A549 (cell line): ENCODE measurements at regions not wholly inside any gene's neighbourhood (a gene's known extent, or its start where the extent isn't known, plus 50 kb on each side); places are given as distances from the start of the nearest gene placed in this dataset.

Experiments
- ATAC-seq, 2 experiments: fragments of 200-7000 bp in 1 of 2; fragments of >200 bp in 1 of 2; cut with Nextera tagmentation in 1 of 2; cut with Tn5 transposase in 1 of 2; 3 replicates each; pipeline versions ENCODE4 v1.8.0 to v1.9.1; 2018 to 2020; ENCODE audit warnings: mild to moderate bottlenecking in 1 of 2, moderate library complexity in 1 of 2
- CTCF ChIA-PET: fragments of 300-600 bp; sonication (Branson Sonifier 250); formaldehyde crosslinking; extraction: SDS; loops from one replicate; lab custom pipeline; 2021; ENCODE audit warnings: antibody characterized with exemption, inconsistent platforms; lab: Yijun Ruan, JAX
- POLR2A ChIA-PET: fragments of 350-600 bp; formaldehyde crosslinking; extraction: SDS; loops from one replicate; lab custom pipeline; 2021; ENCODE audit warnings: antibody characterized with exemption, inconsistent platforms; lab: Yijun Ruan, JAX
- DNase-seq, 2 experiments: peaks; one replicate each; pipeline versions ENCODE4 v3.0.0 to v3.0.0-alpha.2; 2011 to 2016; ENCODE audit warnings: low read depth in 1 of 2, low spot score in 1 of 2
- FAIRE-seq: peaks from 2 replicates; lab custom pipeline; 2011; peaks lifted over from hg19 to GRCh38; lab: Jason Lieb, UNC
- H3K27ac ChIP-seq, 2 experiments: fragments of >200 bp; sonication (Bioruptor Twin); formaldehyde crosslinking; 3 replicates each; pipeline ENCODE4 v1.5.1; 2016 to 2017
- H3K4me1 ChIP-seq: fragments of >200 bp; sonication (Bioruptor Twin); formaldehyde crosslinking; 3 replicates; pipeline ENCODE4 v1.6.1; 2016
- H3K4me2 ChIP-seq: fragments of >200 bp; sonication (Bioruptor Twin); formaldehyde crosslinking; 3 replicates; pipeline ENCODE4 v1.6.1; 2016
- H3K4me3 ChIP-seq: fragments of >200 bp; sonication (Bioruptor Twin); formaldehyde crosslinking; 3 replicates; pipeline ENCODE4 v1.5.1; 2016
- H3K9me3 ChIP-seq: fragments of >200 bp; sonication (Bioruptor Twin); formaldehyde crosslinking; 3 replicates; pipeline ENCODE4 v1.6.1; 2016
- BHLHE40 ChIP-seq: IDR thresholded peaks from 2 replicates; pipeline ENCODE4 v1.6.1; 2012; ENCODE audit warnings: low read depth, low read length, inconsistent platforms
- CEBPB ChIP-seq, 2 experiments: fragments of >200 bp in 1 of 2; sonication (Bioruptor Twin) in 1 of 2; formaldehyde crosslinking in 1 of 2; IDR thresholded peaks; 2 replicates each; pipeline ENCODE4 v1.6.1; 2012 to 2016
- CHD2 ChIP-seq: fragments of 150-350 bp; IDR thresholded peaks from 2 replicates; pipeline ENCODE4 v1.6.1; 2014; ENCODE audit warnings: low read length; ENCODE audit not compliant: partially characterized antibody
- EHMT2 ChIP-seq: fragments of 200-600 bp; sonication (generic); IDR thresholded peaks from 2 replicates; pipeline ENCODE4 v1.6.1; 2016; ENCODE audit warnings: antibody characterized with exemption, low read depth, mild to moderate bottlenecking, moderate library complexity
- EP300 ChIP-seq, 2 experiments: fragments of >200 bp; sonication (Bioruptor Twin); formaldehyde crosslinking; IDR thresholded peaks; 2 replicates in 1 of 2; 3 replicates in 1 of 2; pipeline ENCODE4 v1.6.1; 2016 to 2017
- ESRRA ChIP-seq: fragments of 150-350 bp; IDR thresholded peaks from 2 replicates; pipeline ENCODE4 v1.6.1; 2014; ENCODE audit warnings: mild to moderate bottlenecking, low read length, borderline replicate concordance
- FOSB ChIP-seq: fragments of 250-450 bp; sonication (Bioruptor Pico); IDR thresholded peaks from 2 replicates; pipeline ENCODE4 v1.5.0; 2020; ENCODE audit warnings: mild to moderate bottlenecking, moderate library complexity
- FOXS1 ChIP-seq: fragments of 250-450 bp; sonication (Bioruptor Pico); IDR thresholded peaks from 2 replicates; pipeline ENCODE4 v1.5.0; 2020; ENCODE audit warnings: mild to moderate bottlenecking, moderate library complexity
- GATA3 ChIP-seq: IDR thresholded peaks from 2 replicates; pipeline ENCODE4 v1.6.1; 2012; ENCODE audit warnings: borderline replicate concordance
- HOXB13 ChIP-seq: fragments of 250-450 bp; sonication (Bioruptor Pico); IDR thresholded peaks from 2 replicates; pipeline ENCODE4 v1.5.0; 2020; ENCODE audit warnings: low read depth, mild to moderate bottlenecking, moderate library complexity
- KDM1A ChIP-seq: fragments of 200-600 bp; sonication (generic); IDR thresholded peaks from 2 replicates; pipeline ENCODE4 v1.6.1; 2016; ENCODE audit warnings: low read depth, mild to moderate bottlenecking
- MAZ ChIP-seq: fragments of 150-350 bp; IDR thresholded peaks from 2 replicates; pipeline ENCODE4 v1.6.1; 2014; ENCODE audit warnings: antibody characterized with exemption, low read depth, low read length, borderline replicate concordance
- MYC ChIP-seq: IDR thresholded peaks from 2 replicates; pipeline ENCODE4 v1.6.1; 2012; ENCODE audit warnings: mild to moderate bottlenecking, inconsistent platforms, low read length, improper control_type of control experiment, borderline replicate concordance
- NFE2L2 ChIP-seq: fragments of 150-350 bp; conservative IDR thresholded peaks from 2 replicates; pipeline ENCODE4 v1.6.1; 2014; ENCODE audit warnings: low read length
- PHF8 ChIP-seq: fragments of 200-600 bp; sonication (generic); IDR thresholded peaks from 2 replicates; pipeline ENCODE4 v1.6.1; 2016; ENCODE audit warnings: low read depth, mild to moderate bottlenecking, antibody characterized with exemption, moderate library complexity, borderline replicate concordance
- POLR2A ChIP-seq: IDR thresholded peaks from 2 replicates; pipeline ENCODE4 v1.6.1; 2012; ENCODE audit warnings: mild to moderate bottlenecking, low read length
- RAD21 ChIP-seq, 2 experiments: fragments of >200 bp in 1 of 2; sonication (Bioruptor Twin) in 1 of 2; formaldehyde crosslinking in 1 of 2; IDR thresholded peaks in 1 of 2; conservative IDR thresholded peaks in 1 of 2; 2 replicates in 1 of 2; 3 replicates in 1 of 2; pipeline ENCODE4 v1.6.1; 2012 to 2018; ENCODE audit warnings: inconsistent platforms in 1 of 2
- RCOR1 ChIP-seq: fragments of 150-350 bp; IDR thresholded peaks from 2 replicates; pipeline ENCODE4 v1.6.1; 2014; ENCODE audit warnings: antibody characterized with exemption, low read length, low read depth
- RFX5 ChIP-seq: fragments of 450-650 bp; IDR thresholded peaks from 2 replicates; pipeline ENCODE4 v1.7.1; 2014; ENCODE audit warnings: antibody characterized with exemption, mild to moderate bottlenecking, moderate library complexity
- RNF2 ChIP-seq: fragments of 200-600 bp; sonication (generic); IDR thresholded peaks from 2 replicates; pipeline ENCODE4 v1.6.1; 2016; ENCODE audit warnings: low read depth, mild to moderate bottlenecking, antibody characterized with exemption, moderate library complexity, borderline replicate concordance
- TFCP2L1 ChIP-seq: fragments of 250-450 bp; sonication (Bioruptor Pico); IDR thresholded peaks from 2 replicates; pipeline ENCODE4 v1.5.0; 2021; ENCODE audit warnings: mild to moderate bottlenecking
- TP53 ChIP-seq: fragments of 250-450 bp; sonication (Bioruptor Pico); IDR thresholded peaks from 2 replicates; pipeline ENCODE4 v1.5.0; 2021; ENCODE audit warnings: mild to moderate bottlenecking, moderate library complexity
- ZC3H11A ChIP-seq: fragments of 450-650 bp; IDR thresholded peaks from 2 replicates; pipeline ENCODE4 v1.6.1; 2014; ENCODE audit warnings: antibody characterized with exemption, mild to moderate bottlenecking
- ZNF302 ChIP-seq: fragments of 250-450 bp; sonication (Bioruptor Pico); IDR thresholded peaks from 2 replicates; pipeline ENCODE4 v1.9.0; 2021; ENCODE audit warnings: inconsistent platforms, mild to moderate bottlenecking, moderate library complexity
- WGBS: methylation state at CpG from one replicate; pipeline ENCODE4 v1.1.6; 2017; ENCODE audit errors: missing lambda C conversion rate; 5-methylcytosine and 5-hydroxymethylcytosine counted together
- TF ChIP-seq, protein P1 (sequence below): fragments of >200 bp; sonication (Bioruptor Twin); formaldehyde crosslinking; IDR thresholded peaks from 2 replicates; pipeline ENCODE4 v1.6.1; 2016
- TF ChIP-seq, protein P2 (sequence below): fragments of 250-450 bp; sonication (Bioruptor Pico); IDR thresholded peaks from 2 replicates; pipeline ENCODE4 v1.5.0; 2021; ENCODE audit warnings: mild to moderate bottlenecking, moderate library complexity, borderline replicate concordance
- TF ChIP-seq, protein P3 (sequence below): IDR thresholded peaks from 2 replicates; pipeline ENCODE4 v1.6.1; 2012
- TF ChIP-seq, protein P4 (sequence below): IDR thresholded peaks from 2 replicates; pipeline ENCODE4 v1.6.1; 2012; ENCODE audit warnings: low read depth, borderline replicate concordance
- TF ChIP-seq, protein P5 (sequence below): fragments of >200 bp; sonication (Bioruptor Twin); formaldehyde crosslinking; IDR thresholded peaks from 3 replicates; pipeline ENCODE4 v1.5.1; 2016

DNA sequence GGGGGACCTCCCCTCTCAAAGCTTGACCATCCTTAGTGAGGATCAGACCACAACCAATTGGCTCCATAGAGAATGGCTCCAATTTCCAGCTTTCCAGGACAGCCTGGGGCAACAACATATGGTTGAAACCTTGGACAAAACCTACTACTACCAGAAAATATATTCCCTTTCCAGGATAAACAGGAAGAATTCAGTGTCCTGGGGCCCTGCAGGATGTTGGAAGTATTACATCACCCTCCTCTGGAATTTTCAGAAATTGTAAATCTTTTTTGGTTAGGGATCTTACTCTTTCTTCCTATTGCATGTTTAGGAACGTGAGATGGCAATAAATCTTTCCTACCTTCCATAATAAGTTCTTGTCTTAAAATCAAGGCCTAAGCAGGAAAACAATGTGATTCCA is 158.9 kb upstream of the MEIS1 start:
- POLR2A ChIA-PET = no interaction called here
- no peak overlapping the region for H3K4me2 ChIP-seq
- no peak overlapping the region for H3K4me3 ChIP-seq
- no peak for DNase-seq
- WGBS = 0% methylated on average over 1 of the region's 1 CpG
- ATAC-seq = no peak
- TF ChIP-seq FOSB (CRISPR knock-in tag) = no peak
- TF ChIP-seq TFCP2L1 (CRISPR knock-in tag) = no peak
- no peak for TF ChIP-seq PHF8
- TF ChIP-seq POLR2A = no peak
- TF ChIP-seq, protein P1, sequence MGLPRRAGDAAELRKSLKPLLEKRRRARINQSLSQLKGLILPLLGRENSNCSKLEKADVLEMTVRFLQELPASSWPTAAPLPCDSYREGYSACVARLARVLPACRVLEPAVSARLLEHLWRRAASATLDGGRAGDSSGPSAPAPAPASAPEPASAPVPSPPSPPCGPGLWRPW = no peak
- TF ChIP-seq, protein P2, sequence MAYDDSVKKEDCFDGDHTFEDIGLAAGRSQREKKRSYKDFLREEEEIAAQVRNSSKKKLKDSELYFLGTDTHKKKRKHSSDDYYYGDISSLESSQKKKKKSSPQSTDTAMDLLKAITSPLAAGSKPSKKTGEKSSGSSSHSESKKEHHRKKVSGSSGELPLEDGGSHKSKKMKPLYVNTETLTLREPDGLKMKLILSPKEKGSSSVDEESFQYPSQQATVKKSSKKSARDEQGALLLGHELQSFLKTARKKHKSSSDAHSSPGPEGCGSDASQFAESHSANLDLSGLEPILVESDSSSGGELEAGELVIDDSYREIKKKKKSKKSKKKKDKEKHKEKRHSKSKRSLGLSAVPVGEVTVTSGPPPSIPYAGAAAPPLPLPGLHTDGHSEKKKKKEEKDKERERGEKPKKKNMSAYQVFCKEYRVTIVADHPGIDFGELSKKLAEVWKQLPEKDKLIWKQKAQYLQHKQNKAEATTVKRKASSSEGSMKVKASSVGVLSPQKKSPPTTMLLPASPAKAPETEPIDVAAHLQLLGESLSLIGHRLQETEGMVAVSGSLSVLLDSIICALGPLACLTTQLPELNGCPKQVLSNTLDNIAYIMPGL (CRISPR knock-in tag) = no peak
- no peak for TF ChIP-seq FOXS1 (CRISPR knock-in tag)
- TF ChIP-seq MAZ = no peak
- TF ChIP-seq, protein P3, sequence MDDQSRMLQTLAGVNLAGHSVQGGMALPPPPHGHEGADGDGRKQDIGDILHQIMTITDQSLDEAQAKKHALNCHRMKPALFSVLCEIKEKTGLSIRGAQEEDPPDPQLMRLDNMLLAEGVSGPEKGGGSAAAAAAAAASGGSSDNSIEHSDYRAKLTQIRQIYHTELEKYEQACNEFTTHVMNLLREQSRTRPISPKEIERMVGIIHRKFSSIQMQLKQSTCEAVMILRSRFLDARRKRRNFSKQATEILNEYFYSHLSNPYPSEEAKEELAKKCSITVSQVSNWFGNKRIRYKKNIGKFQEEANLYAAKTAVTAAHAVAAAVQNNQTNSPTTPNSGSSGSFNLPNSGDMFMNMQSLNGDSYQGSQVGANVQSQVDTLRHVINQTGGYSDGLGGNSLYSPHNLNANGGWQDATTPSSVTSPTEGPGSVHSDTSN = no peak
- TF ChIP-seq, all 56 proteins: peak for 0
- CTCF ChIA-PET = no interaction called here
- H3K27ac ChIP-seq = no peak overlapping the region
- H3K9me3 ChIP-seq = no peaks in the 10 kb centered on the region
- no peaks in the 10 kb centered on the region for H3K4me1 ChIP-seq
- no peak for FAIRE-seq

DNA sequence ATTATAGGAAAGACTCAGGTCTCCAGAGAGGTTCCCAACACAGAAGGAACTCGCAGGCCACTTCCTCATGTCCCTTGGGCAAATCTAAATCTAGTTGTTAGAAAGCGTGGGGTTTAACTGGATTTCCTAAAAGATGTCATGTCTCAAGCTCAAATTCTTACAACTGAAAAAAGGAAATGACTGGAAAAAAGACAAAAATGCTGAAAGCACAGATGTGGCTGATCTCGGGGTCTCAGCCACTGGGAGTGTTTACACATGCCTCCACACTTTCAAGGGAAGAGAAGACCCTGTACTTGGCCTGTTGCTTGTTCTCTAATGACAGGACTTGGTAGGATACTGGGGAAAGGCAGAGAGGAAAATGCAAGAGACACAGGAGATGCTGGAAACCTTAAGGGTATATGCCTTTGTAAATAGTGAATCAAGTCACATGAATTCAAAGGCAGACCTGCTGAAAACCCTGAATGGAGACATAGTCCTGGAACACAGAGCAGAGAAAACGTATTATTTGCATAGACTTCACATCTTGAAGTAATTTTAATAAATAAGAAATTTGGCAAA is 160.9 kb upstream of the MEIS1 start:
- no peak overlapping the region for H3K4me2 ChIP-seq
- TF ChIP-seq BHLHE40 (no peak), ESRRA (no peak), CHD2 (no peak), RAD21 (conservative IDR thresholded peaks at IDR 0.05 in 1 of 2, IDR thresholded peaks at IDR 0.05 in 1 of 2) (no peak), RNF2 (no peak), EP300 (IDR thresholded peaks at IDR 0.05) (no peak)
- TF ChIP-seq, protein P4, sequence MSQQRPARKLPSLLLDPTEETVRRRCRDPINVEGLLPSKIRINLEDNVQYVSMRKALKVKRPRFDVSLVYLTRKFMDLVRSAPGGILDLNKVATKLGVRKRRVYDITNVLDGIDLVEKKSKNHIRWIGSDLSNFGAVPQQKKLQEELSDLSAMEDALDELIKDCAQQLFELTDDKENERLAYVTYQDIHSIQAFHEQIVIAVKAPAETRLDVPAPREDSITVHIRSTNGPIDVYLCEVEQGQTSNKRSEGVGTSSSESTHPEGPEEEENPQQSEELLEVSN = no peak
- no peak overlapping the region for H3K27ac ChIP-seq
- ATAC-seq = no peak
- H3K4me1 ChIP-seq = no peaks in the 10 kb centered on the region
- WGBS = 2% methylated on average over 4 of the region's 4 CpGs
- no peak for DNase-seq
- no peak overlapping the region for H3K4me3 ChIP-seq
- FAIRE-seq = no peak
- no peaks in the 10 kb centered on the region for H3K9me3 ChIP-seq
- ChIA-PET CTCF (interaction anchor here (0.5 kb wide), 1 partner anchor 11 kb away, joined by 3 read pairs; no protein-coding TSS in a partner anchor), POLR2A (no interaction called here)

DNA sequence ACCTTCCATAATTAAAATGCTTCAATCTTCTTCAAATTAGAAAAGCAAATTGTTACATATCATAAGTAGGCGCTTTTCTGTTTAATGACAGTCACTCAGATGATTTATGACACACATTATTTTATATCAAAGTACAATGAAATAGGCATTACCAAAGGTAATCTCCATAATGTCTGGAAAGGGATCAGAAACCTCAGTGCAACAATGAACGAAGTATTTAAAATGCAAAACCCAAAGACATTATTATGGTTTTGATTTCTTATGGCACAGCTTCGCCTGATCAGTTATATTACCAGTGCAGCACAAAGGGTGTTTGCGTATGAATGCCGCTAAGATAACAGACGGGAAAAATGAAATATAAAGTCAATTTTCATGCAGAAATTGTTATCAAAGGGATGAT is 162.2 kb upstream of the MEIS1 start:
- POLR2A ChIA-PET = no interaction called here
- WGBS = 31% methylated on average over 6 of the region's 6 CpGs
- no peaks in the 10 kb centered on the region for H3K9me3 ChIP-seq
- no peak overlapping the region for H3K4me2 ChIP-seq
- no peak for ATAC-seq
- no peaks in the 10 kb centered on the region for H3K4me1 ChIP-seq
- no peak for TF ChIP-seq MYC
- TF ChIP-seq, protein P5, sequence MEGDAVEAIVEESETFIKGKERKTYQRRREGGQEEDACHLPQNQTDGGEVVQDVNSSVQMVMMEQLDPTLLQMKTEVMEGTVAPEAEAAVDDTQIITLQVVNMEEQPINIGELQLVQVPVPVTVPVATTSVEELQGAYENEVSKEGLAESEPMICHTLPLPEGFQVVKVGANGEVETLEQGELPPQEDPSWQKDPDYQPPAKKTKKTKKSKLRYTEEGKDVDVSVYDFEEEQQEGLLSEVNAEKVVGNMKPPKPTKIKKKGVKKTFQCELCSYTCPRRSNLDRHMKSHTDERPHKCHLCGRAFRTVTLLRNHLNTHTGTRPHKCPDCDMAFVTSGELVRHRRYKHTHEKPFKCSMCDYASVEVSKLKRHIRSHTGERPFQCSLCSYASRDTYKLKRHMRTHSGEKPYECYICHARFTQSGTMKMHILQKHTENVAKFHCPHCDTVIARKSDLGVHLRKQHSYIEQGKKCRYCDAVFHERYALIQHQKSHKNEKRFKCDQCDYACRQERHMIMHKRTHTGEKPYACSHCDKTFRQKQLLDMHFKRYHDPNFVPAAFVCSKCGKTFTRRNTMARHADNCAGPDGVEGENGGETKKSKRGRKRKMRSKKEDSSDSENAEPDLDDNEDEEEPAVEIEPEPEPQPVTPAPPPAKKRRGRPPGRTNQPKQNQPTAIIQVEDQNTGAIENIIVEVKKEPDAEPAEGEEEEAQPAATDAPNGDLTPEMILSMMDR = no peak
- TF ChIP-seq KDM1A = no peak
- no peak for TF ChIP-seq NFE2L2
- TF ChIP-seq CEBPB (IDR thresholded peaks at IDR 0.05) = no peak
- no peak for TF ChIP-seq GATA3
- TF ChIP-seq ZNF302 (CRISPR knock-in tag) = no peak
- no peak for TF ChIP-seq EHMT2
- no peak for TF ChIP-seq MAZ
- TF ChIP-seq RFX5 = no peak
- no peak for TF ChIP-seq HOXB13 (CRISPR knock-in tag)
- TF ChIP-seq ZC3H11A = no peak
- TF ChIP-seq TP53 (CRISPR knock-in tag) = no peak
- no peak for TF ChIP-seq RCOR1
- TF ChIP-seq FOSB (CRISPR knock-in tag) = no peak
- TF ChIP-seq, all 56 proteins: peak for 0
- DNase-seq (no peak), FAIRE-seq (no peak)
- H3K4me3 ChIP-seq = no peak overlapping the region
- CTCF ChIA-PET = no interaction called here
- H3K27ac ChIP-seq = no peak overlapping the region
